GM10266 (cell line): ENCODE measurements at regions not wholly inside any gene's neighbourhood (a gene's known extent, or its start where the extent isn't known, plus 50 kb on each side); places are given as distances from the start of the nearest gene placed in this dataset.

Experiments
- DNase-seq: peaks from one replicate; pipeline ENCODE4 v3.0.0; 2012; ENCODE audit errors: extremely low spot score
- CTCF ChIP-seq: IDR thresholded peaks from 2 replicates; pipeline ENCODE4 v1.5.1; 2012; ENCODE audit warnings: mild to moderate bottlenecking, low read depth; ENCODE audit not compliant: control insufficient read depth, insufficient read depth; ENCODE audit errors: missing control alignments

GRCh38 chr6:135647521-135647920 is 150.0 kb upstream of the AHI1 start:
- no peak for DNase-seq

GRCh38 chr6:135651964-135652755 is 154.6 kb upstream of the AHI1 start:
- DNase-seq, result peak; percentile 22
- no peak for TF ChIP-seq CTCF

More at GRCh38 chr6:135647521-135647920, 150.0 kb upstream of the AHI1 start:
- TF ChIP-seq CTCF, result no peak

DNA sequence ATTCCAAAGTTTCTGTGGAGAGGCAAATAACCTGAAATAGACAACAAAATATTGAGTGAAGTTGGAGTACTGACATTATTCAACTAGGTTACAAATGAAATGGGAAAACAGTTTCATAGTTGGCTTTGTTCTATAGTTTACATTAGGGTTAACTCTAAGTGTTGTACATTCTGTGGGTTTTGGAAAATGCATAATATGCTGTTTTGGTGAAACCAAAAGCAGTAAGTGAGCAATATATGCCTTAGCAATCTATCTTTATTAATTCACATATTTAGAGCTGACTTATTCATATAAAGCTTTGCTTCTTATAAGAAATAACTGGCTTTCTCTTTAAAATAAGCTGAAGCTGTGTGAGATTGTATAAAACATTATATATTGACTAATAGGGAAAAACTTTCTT is 157.5 kb upstream of the AHI1 start:
- no peak for TF ChIP-seq CTCF
- DNase-seq, result no peak

- no peak for DNase-seq
Observed at GRCh38 chr6:135657207-135657606, 159.7 kb upstream of the AHI1 start.

GRCh38 chr6:135658481-135658880 is 160.9 kb upstream of the AHI1 start:
- no peak for TF ChIP-seq CTCF
- DNase-seq, result no peak

More at GRCh38 chr6:135657207-135657606, 159.7 kb upstream of the AHI1 start:
- TF ChIP-seq CTCF, result no peak

DNA sequence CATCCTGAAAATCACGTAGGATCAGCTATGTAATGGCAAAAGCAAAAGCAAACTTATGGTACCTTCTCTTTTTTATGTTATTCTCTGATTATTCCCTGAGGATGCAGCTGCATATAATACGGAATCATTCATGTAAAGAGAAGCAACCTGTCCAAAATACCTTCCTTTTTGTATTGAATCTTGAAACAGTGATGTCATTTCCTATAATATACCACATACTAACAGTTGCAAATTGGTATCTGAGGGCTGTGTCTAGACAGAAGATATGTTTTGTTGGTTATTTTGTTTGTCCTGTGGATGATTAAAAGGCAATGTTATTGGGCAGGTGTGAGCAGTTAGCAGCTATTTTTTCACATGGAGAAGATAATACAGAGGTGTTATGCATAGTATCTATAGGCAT is 161.4 kb upstream of the AHI1 start:
- DNase-seq, result no peak
- no peak for TF ChIP-seq CTCF

GRCh38 chr6:135664527-135664926 is 167.0 kb upstream of the AHI1 start:
- TF ChIP-seq CTCF, result no peak
- no peak for DNase-seq
